ENCODE measurements at regions not wholly inside any gene's neighbourhood (a gene's known extent, or its start where the extent isn't known, plus 50 kb on each side); places are given as distances from the start of the nearest gene placed in this dataset.

- H3K27me3 ChIP-seq (ENCODE audit: control insufficient read depth, insufficient read depth, low read length) = no peaks in the 10 kb centered on the region
- no peaks in the 10 kb centered on the region for H3K4me1 ChIP-seq (ENCODE audit: control insufficient read depth in 2 of 3, insufficient read depth in 2 of 3, low read depth in 1 of 3, low read length in 3 of 3)
- H3K9me3 ChIP-seq (ENCODE audit: control insufficient read depth in 2 of 3, insufficient read depth in 1 of 3, low read length in 3 of 3) = no peaks in the 10 kb centered on the region
- H3K27ac ChIP-seq (ENCODE audit: low read depth in 2 of 2, low read length in 2 of 2) = no peak overlapping the region
- H3K4me3 ChIP-seq (ENCODE audit: low read length in 3 of 3) = no peak overlapping the region
- TF ChIP-seq, protein P1, sequence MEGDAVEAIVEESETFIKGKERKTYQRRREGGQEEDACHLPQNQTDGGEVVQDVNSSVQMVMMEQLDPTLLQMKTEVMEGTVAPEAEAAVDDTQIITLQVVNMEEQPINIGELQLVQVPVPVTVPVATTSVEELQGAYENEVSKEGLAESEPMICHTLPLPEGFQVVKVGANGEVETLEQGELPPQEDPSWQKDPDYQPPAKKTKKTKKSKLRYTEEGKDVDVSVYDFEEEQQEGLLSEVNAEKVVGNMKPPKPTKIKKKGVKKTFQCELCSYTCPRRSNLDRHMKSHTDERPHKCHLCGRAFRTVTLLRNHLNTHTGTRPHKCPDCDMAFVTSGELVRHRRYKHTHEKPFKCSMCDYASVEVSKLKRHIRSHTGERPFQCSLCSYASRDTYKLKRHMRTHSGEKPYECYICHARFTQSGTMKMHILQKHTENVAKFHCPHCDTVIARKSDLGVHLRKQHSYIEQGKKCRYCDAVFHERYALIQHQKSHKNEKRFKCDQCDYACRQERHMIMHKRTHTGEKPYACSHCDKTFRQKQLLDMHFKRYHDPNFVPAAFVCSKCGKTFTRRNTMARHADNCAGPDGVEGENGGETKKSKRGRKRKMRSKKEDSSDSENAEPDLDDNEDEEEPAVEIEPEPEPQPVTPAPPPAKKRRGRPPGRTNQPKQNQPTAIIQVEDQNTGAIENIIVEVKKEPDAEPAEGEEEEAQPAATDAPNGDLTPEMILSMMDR (IDR thresholded peaks at IDR 0.05; ENCODE audit: borderline replicate concordance, extremely low read depth, insufficient read depth) = no peak
- H3K9ac ChIP-seq (ENCODE audit: low read length in 3 of 3) = no peak overlapping the region
- intact Hi-C loops (cut with DNase I) = no loop called here
- no peak for DNase-seq
- no peak for FAIRE-seq
- H3K36me3 ChIP-seq (ENCODE audit: control insufficient read depth in 2 of 3, insufficient read depth in 3 of 3, low read length in 3 of 3) = no peaks in the 10 kb centered on the region
Observed at GRCh38 chr9:88802533-88802932, 188.7 kb upstream of the S1PR3 start.

DNA sequence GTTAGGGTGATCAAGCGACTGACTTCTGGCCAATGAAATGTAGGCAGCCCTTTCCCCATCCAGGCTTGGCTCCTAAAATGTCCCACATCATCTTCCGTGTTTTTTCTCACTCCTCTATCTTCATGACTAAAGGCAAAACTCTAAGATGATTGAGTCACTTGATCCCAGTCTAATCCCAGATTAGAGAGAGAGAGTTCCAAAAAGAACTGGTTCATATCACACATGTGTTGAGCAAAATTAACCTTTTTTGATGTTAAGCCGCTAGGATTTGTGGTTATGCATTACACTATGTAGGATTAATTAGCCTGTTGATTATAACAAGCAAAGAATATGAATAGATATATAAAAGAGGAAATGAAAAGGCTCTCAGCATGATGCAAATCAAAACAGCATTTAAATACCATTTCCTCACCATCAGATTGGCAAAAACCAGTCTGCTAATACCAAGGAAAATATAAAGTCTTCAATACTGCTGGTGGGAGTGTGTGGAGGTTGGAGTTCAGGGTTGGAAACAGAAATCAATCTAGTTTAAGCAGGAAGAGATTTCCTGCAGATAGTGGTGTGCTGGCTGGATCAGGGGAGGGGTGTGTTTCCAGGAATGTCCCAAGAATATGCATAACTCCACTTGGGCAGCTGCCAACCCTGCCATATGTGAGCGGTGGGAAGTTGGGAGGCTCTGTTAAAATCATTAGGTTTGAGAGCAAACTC lies 187.6 kb upstream of the S1PR3 start:
- Histone ChIP-seq H3K9ac (ENCODE audit: low read length in 3 of 3) (no peak overlapping the region), H3K27me3 (ENCODE audit: control insufficient read depth, insufficient read depth, low read length) (no peaks in the 10 kb centered on the region), H3K4me1 (ENCODE audit: control insufficient read depth in 2 of 3, insufficient read depth in 2 of 3, low read depth in 1 of 3, low read length in 3 of 3) (no peaks in the 10 kb centered on the region), H3K27ac (ENCODE audit: low read depth in 2 of 2, low read length in 2 of 2) (no peak overlapping the region), H3K4me3 (ENCODE audit: low read length in 3 of 3) (no peak overlapping the region), H3K9me3 (ENCODE audit: control insufficient read depth in 2 of 3, insufficient read depth in 1 of 3, low read length in 3 of 3) (no peaks in the 10 kb centered on the region), H3K36me3 (ENCODE audit: control insufficient read depth in 2 of 3, insufficient read depth in 3 of 3, low read length in 3 of 3) (no peaks in the 10 kb centered on the region)
- TF ChIP-seq, protein P1 (IDR thresholded peaks at IDR 0.05; ENCODE audit: borderline replicate concordance, extremely low read depth, insufficient read depth) = no peak
- FAIRE-seq = no peak
- intact Hi-C loops (cut with DNase I) = no loop called here
- peak in 3 of 5 donors; percentile 42 to 70 (median 56) for DNase-seq

DNA sequence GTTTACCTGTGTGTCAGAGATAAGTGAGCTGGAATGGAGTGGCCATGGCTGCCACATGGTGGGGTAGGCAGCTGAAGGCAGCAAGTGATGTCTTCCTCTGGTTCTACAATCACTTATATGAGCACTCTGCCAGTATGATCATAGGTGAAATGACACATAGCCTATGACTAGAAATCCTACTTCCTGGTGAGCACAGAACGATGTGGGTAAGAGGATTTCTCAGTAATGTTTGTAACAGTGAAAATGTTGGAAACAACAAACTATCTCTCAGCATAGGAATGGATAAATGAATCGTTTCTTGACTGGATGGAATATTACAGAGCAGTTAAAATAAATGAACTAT lies 187.0 kb upstream of the S1PR3 start:
- Histone ChIP-seq H3K36me3 (ENCODE audit: control insufficient read depth in 2 of 3, insufficient read depth in 3 of 3, low read length in 3 of 3) (no peaks in the 10 kb centered on the region), H3K9ac (ENCODE audit: low read length in 3 of 3) (no peak overlapping the region), H3K27me3 (ENCODE audit: control insufficient read depth, insufficient read depth, low read length) (no peaks in the 10 kb centered on the region), H3K9me3 (ENCODE audit: control insufficient read depth in 2 of 3, insufficient read depth in 1 of 3, low read length in 3 of 3) (no peaks in the 10 kb centered on the region), H3K4me1 (ENCODE audit: control insufficient read depth in 2 of 3, insufficient read depth in 2 of 3, low read depth in 1 of 3, low read length in 3 of 3) (peaks cover 0 to 4% (median 0%) of the 10 kb centered on the region in 3 donors), H3K4me3 (ENCODE audit: low read length in 3 of 3) (no peak overlapping the region), H3K27ac (ENCODE audit: low read depth in 2 of 2, low read length in 2 of 2) (no peak overlapping the region)
- DNase-seq = no peak
- intact Hi-C loops (cut with DNase I) = no loop called here
- no peak for FAIRE-seq
- TF ChIP-seq, protein P1 (IDR thresholded peaks at IDR 0.05; ENCODE audit: borderline replicate concordance, extremely low read depth, insufficient read depth) = no peak
